ENCODE measurements at regions not wholly inside any gene's neighbourhood (a gene's known extent, or its start where the extent isn't known, plus 50 kb on each side); places are given as distances from the start of the nearest gene placed in this dataset.

GRCh38 chrX:115906276-115906675, 264.3 kb upstream of the AGTR2 start:
- TF ChIP-seq, protein P1, sequence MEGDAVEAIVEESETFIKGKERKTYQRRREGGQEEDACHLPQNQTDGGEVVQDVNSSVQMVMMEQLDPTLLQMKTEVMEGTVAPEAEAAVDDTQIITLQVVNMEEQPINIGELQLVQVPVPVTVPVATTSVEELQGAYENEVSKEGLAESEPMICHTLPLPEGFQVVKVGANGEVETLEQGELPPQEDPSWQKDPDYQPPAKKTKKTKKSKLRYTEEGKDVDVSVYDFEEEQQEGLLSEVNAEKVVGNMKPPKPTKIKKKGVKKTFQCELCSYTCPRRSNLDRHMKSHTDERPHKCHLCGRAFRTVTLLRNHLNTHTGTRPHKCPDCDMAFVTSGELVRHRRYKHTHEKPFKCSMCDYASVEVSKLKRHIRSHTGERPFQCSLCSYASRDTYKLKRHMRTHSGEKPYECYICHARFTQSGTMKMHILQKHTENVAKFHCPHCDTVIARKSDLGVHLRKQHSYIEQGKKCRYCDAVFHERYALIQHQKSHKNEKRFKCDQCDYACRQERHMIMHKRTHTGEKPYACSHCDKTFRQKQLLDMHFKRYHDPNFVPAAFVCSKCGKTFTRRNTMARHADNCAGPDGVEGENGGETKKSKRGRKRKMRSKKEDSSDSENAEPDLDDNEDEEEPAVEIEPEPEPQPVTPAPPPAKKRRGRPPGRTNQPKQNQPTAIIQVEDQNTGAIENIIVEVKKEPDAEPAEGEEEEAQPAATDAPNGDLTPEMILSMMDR (IDR thresholded peaks at IDR 0.05 in 2 of 3, conservative IDR thresholded peaks at IDR 0.05 in 1 of 3; ENCODE audit: borderline replicate concordance in 1 of 3, insufficient read depth in 1 of 3, low read depth in 2 of 3, low read length in 2 of 3): no peak
- TF ChIP-seq REST (IDR thresholded peaks at IDR 0.05; ENCODE audit: low read depth) (no peak), EZH2 (IDR thresholded peaks at IDR 0.05) (no peak), POLR2AphosphoS5 (IDR thresholded peaks at IDR 0.05; ENCODE audit: low read depth, low read length) (no peak), ZBTB33 (IDR thresholded peaks at IDR 0.05; ENCODE audit: extremely low read depth, insufficient replicate concordance, low read length) (no peak), CEBPB (IDR thresholded peaks at IDR 0.05; ENCODE audit: low read depth) (no peak), EZH2phosphoT487 (IDR thresholded peaks at IDR 0.05; ENCODE audit: borderline replicate concordance) (no peak), YY1 (IDR thresholded peaks at IDR 0.05; ENCODE audit: extremely low read depth, insufficient replicate concordance, low read depth, low read length) (no peak), POLR2A (IDR thresholded peaks at IDR 0.05; ENCODE audit: borderline replicate concordance, extremely low read depth, insufficient read depth, insufficient read length) (no peak), SP1 (IDR thresholded peaks at IDR 0.05; ENCODE audit: low read depth) (no peak), ELF1 (IDR thresholded peaks at IDR 0.05; ENCODE audit: borderline replicate concordance, low read depth) (no peak), JUND (IDR thresholded peaks at IDR 0.05) (no peak), RAD21 (IDR thresholded peaks at IDR 0.05; ENCODE audit: low read depth) (no peak), ZNF274 (IDR thresholded peaks at IDR 0.05; ENCODE audit: low read depth, low read length) (no peak)
